Lung (tissue), 11 donors: ENCODE measurements at regions not wholly inside any gene's neighbourhood (a gene's known extent, or its start where the extent isn't known, plus 50 kb on each side); places are given as distances from the start of the nearest gene placed in this dataset.

ENCODE experiments used
- ATAC-seq: fragments of 200-7000 bp; cut with Tn5 transposase; one replicate; pipeline ENCODE4 v1.9.1; 2020; ENCODE audit warnings: moderate number of reproducible peaks; ENCODE audit not compliant: insufficient read depth, low FRiP score
- DNase-seq, 3 donors: peaks; one replicate each; pipeline ENCODE4 v3.0.0-alpha.2; 2013 to 2017
- H3K27ac ChIP-seq, 2 donors: one replicate each; pipeline ENCODE4 v1.5.1; 2013; ENCODE audit warnings: mild to moderate bottlenecking in 2 of 2, moderate library complexity in 2 of 2, control low read depth in 1 of 2, inconsistent platforms in 1 of 2, low read depth in 1 of 2, low read length in 1 of 2
- H3K27me3 ChIP-seq, 3 donors: one replicate each; pipeline ENCODE4 v1.5.1; 2013; ENCODE audit warnings: low read length in 2 of 3; ENCODE audit not compliant: control insufficient read depth in 3 of 3, insufficient read depth in 3 of 3
- H3K36me3 ChIP-seq, 4 donors: one replicate each; pipeline ENCODE4 v1.5.1; 2013; ENCODE audit warnings: low read length in 4 of 4, mild to moderate bottlenecking in 1 of 4, moderate library complexity in 1 of 4; ENCODE audit not compliant: control insufficient read depth in 4 of 4, insufficient read depth in 4 of 4
- H3K4me1 ChIP-seq, 5 donors: one replicate each; pipeline ENCODE4 v1.5.1; 2013; ENCODE audit warnings: low read length in 5 of 5, mild to moderate bottlenecking in 2 of 5, moderate library complexity in 1 of 5; ENCODE audit not compliant: control insufficient read depth in 5 of 5, insufficient read depth in 5 of 5
- H3K4me3 ChIP-seq: one replicate; pipeline ENCODE4 v1.5.1; 2013; ENCODE audit warnings: mild to moderate bottlenecking, control low read depth, moderate library complexity
- H3K9ac ChIP-seq, 2 donors: one replicate each; pipeline ENCODE4 v1.5.1; 2013; ENCODE audit warnings: low read length in 2 of 2, control low read depth in 1 of 2; ENCODE audit not compliant: insufficient read depth in 1 of 2
- H3K9me3 ChIP-seq, 4 donors: one replicate each; pipeline ENCODE4 v1.5.1; 2013; ENCODE audit warnings: low read length in 3 of 4, mild to moderate bottlenecking in 1 of 4, moderate library complexity in 1 of 4; ENCODE audit not compliant: control insufficient read depth in 4 of 4, insufficient read depth in 3 of 4
- CTCF ChIP-seq: IDR thresholded peaks from 2 replicates; pipeline ENCODE4 v1.5.1; 2012; ENCODE audit warnings: mild to moderate bottlenecking; ENCODE audit errors: control extremely low read depth, extremely low read depth
- WGBS, 2 donors: extraction: QIAGEN DNeasy Blood & Tissue Kit; methylation state at CpG; one replicate each; pipeline ENCODE4 v1.1.7; 2013; 5-methylcytosine and 5-hydroxymethylcytosine counted together
- donor health status: control.
- donor health status: control.
- donor health status: Bipolar disorder and iron deficiency.
- donor health status: healthy.
- donor health status: DM: yes; HTN: yes; CAD: no.

GRCh38 chr10:4485636-4486035, 340.4 kb upstream of the AKR1E2 start:
- Histone ChIP-seq H3K9me3 (no peaks in the 10 kb centered on the region), H3K36me3 (no peaks in the 10 kb centered on the region), H3K9ac (no peak overlapping the region), H3K4me1 (peaks cover 0 to 3% (median 0%) of the 10 kb centered on the region in 5 donors), H3K27ac (no peak overlapping the region), H3K4me3 (no peak overlapping the region), H3K27me3 (no peaks in the 10 kb centered on the region)
- ATAC-seq, result no peak
- no peak for DNase-seq
- WGBS, 2 donors, result 90% methylated on average over 3 of the region's 3 CpGs
- TF ChIP-seq CTCF, result no peak

- H3K27ac ChIP-seq, result no peak overlapping the region
These were observed 342.2 kb upstream of the AKR1E2 start for GRCh38 chr10:4483811-4484210.

GRCh38 chr10:4482659-4483058, 343.3 kb upstream of the AKR1E2 start:
- Histone ChIP-seq H3K9me3 (no peaks in the 10 kb centered on the region), H3K4me3 (no peak overlapping the region), H3K27me3 (no peaks in the 10 kb centered on the region), H3K4me1 (peaks cover 0 to 3% (median 0%) of the 10 kb centered on the region in 5 donors), H3K9ac (no peak overlapping the region), H3K27ac (no peak overlapping the region), H3K36me3 (no peaks in the 10 kb centered on the region)
- ATAC-seq, result no peak
- no peak for TF ChIP-seq CTCF
- DNase-seq, result no peak

More at GRCh38 chr10:4483811-4484210, 342.2 kb upstream of the AKR1E2 start:
- Histone ChIP-seq H3K9ac (no peak overlapping the region), H3K4me3 (no peak overlapping the region), H3K36me3 (no peaks in the 10 kb centered on the region), H3K4me1 (peaks cover 0 to 3% (median 0%) of the 10 kb centered on the region in 5 donors), H3K27me3 (no peaks in the 10 kb centered on the region), H3K9me3 (no peaks in the 10 kb centered on the region)
- 60 to 71% methylated on average over 4 of the region's 4 CpGs for WGBS, 2 donors
- ATAC-seq (no peak), DNase-seq (peak in 2 of 3 donors; percentile 35 to 63)
- TF ChIP-seq CTCF, result no peak

- Histone ChIP-seq H3K9me3 (no peaks in the 10 kb centered on the region), H3K27me3 (no peaks in the 10 kb centered on the region), H3K4me3 (no peak overlapping the region), H3K36me3 (no peaks in the 10 kb centered on the region), H3K4me1 (peaks cover 0 to 3% (median 0%) of the 10 kb centered on the region in 5 donors), H3K9ac (no peak overlapping the region), H3K27ac (no peak overlapping the region)
- DNase-seq (no peak), ATAC-seq (no peak)
- TF ChIP-seq CTCF, result no peak
These were observed 344.8 kb upstream of the AKR1E2 start for GRCh38 chr10:4481192-4481591.
